Endothelial cell of umbilical vein (primary cell): ENCODE measurements at regions not wholly inside any gene's neighbourhood (a gene's known extent, or its start where the extent isn't known, plus 50 kb on each side); places are given as distances from the start of the nearest gene placed in this dataset.

Source experiments
- BruUV-seq: library from RNA; stranded (reverse); fragments of 400-500 nt; replicated peaks from 2 replicates; lab custom pipeline; 2021; lab: Mats Ljungman, UMichigan
- CTCF ChIA-PET: fragments of 300-600, 350-600 bp; sonication (Branson Sonifier 250); formaldehyde crosslinking; loops from one replicate; lab custom pipeline; 2021; ENCODE audit warnings: antibody characterized with exemption, inconsistent platforms; lab: Charles Lee
- POLR2A ChIA-PET: fragments of 300-600, 350-600 bp; sonication (Branson Sonifier 250); formaldehyde crosslinking; loops from one replicate; lab custom pipeline; 2021; ENCODE audit warnings: antibody characterized with exemption, inconsistent platforms; lab: Charles Lee
- DNase-seq: peaks from one replicate; pipeline ENCODE4 v3.0.0-alpha.2; 2011; ENCODE audit warnings: low read depth, low spot score
- FAIRE-seq: peaks from 2 replicates; lab custom pipeline; 2011; peaks lifted over from hg19 to GRCh38; lab: Jason Lieb, UNC
- H2AFZ ChIP-seq: 2 replicates; pipeline ENCODE4 v1.6.0; 2012; ENCODE audit warnings: low read depth, low read length, control low read depth, inconsistent platforms
- H3K27ac ChIP-seq: 2 replicates; pipeline ENCODE4 v1.5.1; 2011; ENCODE audit warnings: low read depth, mild to moderate bottlenecking, control low read depth, low read length, moderate library complexity; ENCODE audit not compliant: insufficient read depth
- H3K27me3 ChIP-seq, 2 experiments: 2 replicates each; pipeline versions ENCODE4 v1.6.0 to v1.6.1; 2011; ENCODE audit warnings: low read length in 2 of 2, mixed read lengths in 1 of 2; ENCODE audit not compliant: control insufficient read depth in 2 of 2, insufficient read depth in 2 of 2
- H3K36me3 ChIP-seq, 2 experiments: 2 replicates in 1 of 2; 3 replicates in 1 of 2; pipeline ENCODE4 v1.5.1; 2011; ENCODE audit warnings: low read length in 2 of 2, mild to moderate bottlenecking in 1 of 2, moderate library complexity in 1 of 2; ENCODE audit not compliant: control insufficient read depth in 2 of 2, insufficient read depth in 2 of 2; ENCODE audit errors: extremely low read depth in 1 of 2
- H3K4me1 ChIP-seq: 3 replicates; pipeline ENCODE4 v1.5.1; 2011; ENCODE audit warnings: mild to moderate bottlenecking, low read length; ENCODE audit not compliant: control insufficient read depth, insufficient read depth; ENCODE audit errors: extremely low read depth
- H3K4me2 ChIP-seq: 2 replicates; pipeline ENCODE4 v1.6.1; 2011; ENCODE audit warnings: low read length, control low read depth, mixed read lengths; ENCODE audit not compliant: insufficient read depth
- H3K4me3 ChIP-seq, 3 experiments: fragments of 200-600 bp in 1 of 3; sonication (generic), shearing (Covaris generic) in 1 of 3; replicated peaks in 1 of 3; 2 replicates each; pipeline ENCODE4 v1.5.1; 2011 to 2016; ENCODE audit warnings: control low read depth in 3 of 3, low read length in 3 of 3, mild to moderate bottlenecking in 2 of 3, inconsistent platforms in 1 of 3, low read depth in 1 of 3, moderate library complexity in 1 of 3; ENCODE audit not compliant: insufficient read depth in 1 of 3
- H3K79me2 ChIP-seq: 2 replicates; pipeline ENCODE4 v1.6.0; 2012; ENCODE audit warnings: low read length, inconsistent platforms; ENCODE audit not compliant: control insufficient read depth, insufficient read depth
- H3K9ac ChIP-seq: replicated peaks from 2 replicates; pipeline ENCODE3; 2011; ENCODE audit warnings: low read length, control low read depth; ENCODE audit not compliant: insufficient read depth; ENCODE audit errors: extremely low read depth
- H3K9me1 ChIP-seq: replicated peaks from 3 replicates; pipeline ENCODE4 v1.6.0; 2011; ENCODE audit warnings: mild to moderate bottlenecking, low read length; ENCODE audit not compliant: control insufficient read depth, insufficient read depth; ENCODE audit errors: extremely low read depth
- H3K9me3 ChIP-seq: replicated peaks from 2 replicates; pipeline ENCODE4 v1.5.1; 2012; ENCODE audit warnings: low read length, inconsistent platforms; ENCODE audit not compliant: control insufficient read depth, insufficient read depth
- H4K20me1 ChIP-seq: replicated peaks from 2 replicates; pipeline ENCODE3; 2011; ENCODE audit warnings: mild to moderate bottlenecking, low read length; ENCODE audit not compliant: control insufficient read depth, insufficient read depth; ENCODE audit errors: extremely low read depth
- CTCF ChIP-seq, 2 donors: IDR thresholded peaks; 1 replicate in 1 of 2; 2 replicates in 1 of 2; pipeline ENCODE4 v1.5.1; 2011; ENCODE audit warnings: low read length in 2 of 2, mild to moderate bottlenecking in 2 of 2, moderate library complexity in 2 of 2, control low read depth in 1 of 2, inconsistent platforms in 1 of 2, low read depth in 1 of 2; ENCODE audit not compliant: insufficient read depth in 1 of 2; ENCODE audit errors: extremely low read depth in 1 of 2
- EZH2 ChIP-seq: IDR thresholded peaks from 2 replicates; pipeline ENCODE4 v1.6.1; 2012; ENCODE audit warnings: borderline replicate concordance, low read depth, mild to moderate bottlenecking, moderate library complexity, low read length, inconsistent platforms; ENCODE audit not compliant: severe bottlenecking
- FOS ChIP-seq: IDR thresholded peaks from 2 replicates; pipeline ENCODE4 v1.6.1; 2011; ENCODE audit warnings: mild to moderate bottlenecking, low read length, moderate library complexity, borderline replicate concordance; ENCODE audit not compliant: insufficient read depth
- GATA2 ChIP-seq: IDR thresholded peaks from 2 replicates; pipeline ENCODE4 v1.7.0; 2011; ENCODE audit warnings: low read depth, mild to moderate bottlenecking, moderate library complexity, mixed read lengths, low read length; ENCODE audit not compliant: insufficient read length, insufficient read depth
- JUN ChIP-seq: IDR thresholded peaks from 2 replicates; pipeline ENCODE4 v1.6.1; 2011; ENCODE audit warnings: borderline replicate concordance, low read depth; ENCODE audit not compliant: insufficient read length, insufficient read depth
- MAX ChIP-seq: IDR thresholded peaks from 2 replicates; pipeline ENCODE4 v1.6.1; 2011; ENCODE audit not compliant: insufficient read depth, insufficient read length
- MYC ChIP-seq: IDR thresholded peaks from one replicate; pipeline ENCODE4 v1.6.1; 2011; ENCODE audit warnings: mild to moderate bottlenecking, low read depth, low read length
- POLR2A ChIP-seq: IDR thresholded peaks from 2 replicates; pipeline ENCODE4 v1.6.1; 2012; ENCODE audit warnings: low read depth, mild to moderate bottlenecking, control low read depth, low read length
- POLR2AphosphoS5 ChIP-seq: IDR thresholded peaks from 2 replicates; pipeline ENCODE4 v1.6.1; 2012; ENCODE audit warnings: low read depth, mild to moderate bottlenecking, control low read depth, low read length, moderate library complexity; ENCODE audit not compliant: insufficient read depth
- dilution Hi-C: fragments of 300-500 bp; cut with MboI; formaldehyde crosslinking; loops from one replicate; pipeline ENCODE4 v1.15.0; 2019; ENCODE audit warnings: low sequenced_read_pairs; ENCODE audit not compliant: extremely low pct_ligation_motif_present
- intact Hi-C: fragments of 100-400 bp; cut with micrococcal nuclease; formaldehyde crosslinking; loops from one replicate; pipeline ENCODE4 v1.10.0; 2022

DNA sequence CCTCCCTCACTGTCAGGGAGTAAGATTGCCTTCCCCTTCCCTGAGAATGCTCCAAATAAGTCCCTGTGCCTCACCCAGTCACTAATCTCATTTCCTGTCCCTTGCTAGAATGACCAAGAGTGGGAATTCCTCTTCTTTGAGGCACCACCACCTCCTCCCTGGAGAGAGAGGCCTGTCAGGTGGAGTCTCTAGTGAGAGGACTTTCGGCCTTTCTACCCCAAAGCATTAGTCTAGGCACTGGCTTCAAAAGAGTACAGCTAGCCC is 145.0 kb downstream of the PTPN20 start:
- no peaks in the 10 kb centered on the region for H3K9me3 ChIP-seq
- POLR2A ChIA-PET: no interaction called here
- H3K4me2 ChIP-seq: no peak overlapping the region
- no peaks in the 10 kb centered on the region for H4K20me1 ChIP-seq
- no peak overlapping the region for H3K9ac ChIP-seq
- no peaks in the 10 kb centered on the region for H3K27me3 ChIP-seq
- H3K4me1 ChIP-seq: no peaks in the 10 kb centered on the region
- CTCF ChIA-PET: interaction anchor here (1.0 kb wide), 1 partner anchor 8 kb away, joined by 3 read pairs; no protein-coding TSS in a partner anchor
- dilution Hi-C loops (no loop called here), intact Hi-C loops (no loop called here)
- H3K9me1 ChIP-seq: no peaks in the 10 kb centered on the region
- H2AFZ ChIP-seq: no peak overlapping the region
- no peak overlapping the region for H3K4me3 ChIP-seq
- no TSS peak for BruUV-seq
- no peak for FAIRE-seq
- H3K36me3 ChIP-seq: no peaks in the 10 kb centered on the region
- no peak for DNase-seq
- H3K27ac ChIP-seq: no peak overlapping the region
- TF ChIP-seq EZH2 (no peak), CTCF (IDR thresholded peaks at IDR 0.05; ENCODE audit: extremely low read depth in 1 of 2, insufficient read depth in 1 of 2, low read depth in 1 of 2, low read length in 2 of 2) (no peak), JUN (no peak), POLR2AphosphoS5 (no peak), POLR2A (no peak), MYC (no peak), MAX (no peak), GATA2 (no peak), FOS (no peak)
- H3K79me2 ChIP-seq: no peaks in the 10 kb centered on the region
